ENCODE measurements at regions not wholly inside any gene's neighbourhood (a gene's known extent, or its start where the extent isn't known, plus 50 kb on each side); places are given as distances from the start of the nearest gene placed in this dataset.

DNA sequence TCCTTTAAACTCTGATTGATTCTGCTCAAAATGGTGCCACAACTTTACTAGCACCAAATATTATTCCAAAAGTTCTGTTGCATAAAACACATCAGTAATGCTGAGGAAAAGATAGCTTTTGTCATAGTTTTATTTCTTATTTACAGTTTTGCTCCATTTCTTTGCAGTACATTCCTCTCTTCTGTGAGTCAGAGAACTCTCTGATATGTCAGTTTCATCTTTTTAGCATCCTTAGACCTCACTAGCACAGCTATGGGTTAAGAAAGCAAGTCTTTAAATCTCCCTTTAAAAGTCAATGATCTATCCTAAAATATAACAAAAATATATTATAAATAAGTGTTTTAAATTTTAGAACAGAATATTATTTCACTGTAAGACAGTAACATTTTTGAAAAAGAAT lies 356.6 kb upstream of the SNX7 start:
- ATAC-seq: no peak
- Mint-ChIP-seq H3K36me3 (ENCODE audit: low read depth) (no peaks in the 10 kb centered on the region), H3K4me1 (ENCODE audit: low read depth) (no peaks in the 10 kb centered on the region), H3K27me3 (no peaks in the 10 kb centered on the region), H3K27ac (no peak overlapping the region), H3K9me3 (no peaks in the 10 kb centered on the region), H3K4me3 (no peak overlapping the region)
- CTCF ChIA-PET: no interaction called here
- intact Hi-C loops (cut with micrococcal nuclease): no loop called here
- DNase-seq: no peak
- TF ChIP-seq, protein P1, sequence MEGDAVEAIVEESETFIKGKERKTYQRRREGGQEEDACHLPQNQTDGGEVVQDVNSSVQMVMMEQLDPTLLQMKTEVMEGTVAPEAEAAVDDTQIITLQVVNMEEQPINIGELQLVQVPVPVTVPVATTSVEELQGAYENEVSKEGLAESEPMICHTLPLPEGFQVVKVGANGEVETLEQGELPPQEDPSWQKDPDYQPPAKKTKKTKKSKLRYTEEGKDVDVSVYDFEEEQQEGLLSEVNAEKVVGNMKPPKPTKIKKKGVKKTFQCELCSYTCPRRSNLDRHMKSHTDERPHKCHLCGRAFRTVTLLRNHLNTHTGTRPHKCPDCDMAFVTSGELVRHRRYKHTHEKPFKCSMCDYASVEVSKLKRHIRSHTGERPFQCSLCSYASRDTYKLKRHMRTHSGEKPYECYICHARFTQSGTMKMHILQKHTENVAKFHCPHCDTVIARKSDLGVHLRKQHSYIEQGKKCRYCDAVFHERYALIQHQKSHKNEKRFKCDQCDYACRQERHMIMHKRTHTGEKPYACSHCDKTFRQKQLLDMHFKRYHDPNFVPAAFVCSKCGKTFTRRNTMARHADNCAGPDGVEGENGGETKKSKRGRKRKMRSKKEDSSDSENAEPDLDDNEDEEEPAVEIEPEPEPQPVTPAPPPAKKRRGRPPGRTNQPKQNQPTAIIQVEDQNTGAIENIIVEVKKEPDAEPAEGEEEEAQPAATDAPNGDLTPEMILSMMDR (IDR thresholded peaks at IDR 0.05): no peak
- POLR2A ChIA-PET: no interaction called here

DNA sequence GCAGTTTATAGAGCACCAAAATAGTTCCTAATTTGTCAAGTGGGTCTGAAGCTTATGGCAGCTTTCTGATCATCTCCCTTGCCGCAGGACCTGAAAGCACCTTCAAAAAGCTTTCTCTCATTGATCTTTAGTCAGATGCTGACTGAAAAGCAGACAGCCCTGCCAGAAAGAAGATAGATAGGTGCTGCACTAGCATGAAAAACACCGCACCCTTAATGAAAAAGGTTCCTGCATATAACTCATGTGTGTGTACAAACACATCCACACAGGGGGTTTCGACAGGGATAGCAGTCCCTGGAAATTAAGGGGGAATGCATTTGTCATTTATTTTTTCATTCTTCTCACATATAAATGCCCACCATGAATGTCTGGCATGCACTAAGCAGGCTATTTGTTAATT lies 361.7 kb upstream of the SNX7 start:
- CTCF ChIA-PET: no interaction called here
- Mint-ChIP-seq H3K36me3 (ENCODE audit: low read depth) (no peaks in the 10 kb centered on the region), H3K27ac (no peak overlapping the region), H3K4me3 (no peak overlapping the region), H3K27me3 (no peaks in the 10 kb centered on the region), H3K9me3 (no peaks in the 10 kb centered on the region), H3K4me1 (ENCODE audit: low read depth) (no peaks in the 10 kb centered on the region)
- intact Hi-C loops (cut with micrococcal nuclease): no loop called here
- no peak for DNase-seq
- ATAC-seq: no peak
- POLR2A ChIA-PET: no interaction called here
- TF ChIP-seq, protein P1 (IDR thresholded peaks at IDR 0.05): no peak

DNA sequence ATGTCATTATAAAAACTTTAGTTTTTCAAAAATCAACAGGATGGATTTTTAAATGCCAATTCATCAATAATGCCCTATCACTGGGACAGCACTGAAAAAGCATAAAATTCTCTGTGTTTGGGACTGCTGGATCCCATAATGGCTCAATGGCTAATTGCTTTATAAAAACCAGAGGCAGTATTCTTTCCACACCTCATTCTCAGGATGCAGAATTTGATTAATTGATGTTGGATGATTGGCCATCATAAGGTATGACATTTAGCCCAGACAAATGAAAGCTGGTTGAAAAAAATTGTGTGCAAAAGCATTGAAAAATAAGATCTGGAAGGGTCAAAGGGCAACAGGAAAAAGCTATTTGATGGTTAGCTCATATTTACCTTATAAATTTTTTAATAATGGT lies 362.2 kb upstream of the SNX7 start:
- TF ChIP-seq, protein P1 (IDR thresholded peaks at IDR 0.05): no peak
- Mint-ChIP-seq H3K4me1 (ENCODE audit: low read depth) (no peaks in the 10 kb centered on the region), H3K27me3 (no peaks in the 10 kb centered on the region), H3K36me3 (ENCODE audit: low read depth) (no peaks in the 10 kb centered on the region), H3K9me3 (no peaks in the 10 kb centered on the region), H3K4me3 (no peak overlapping the region), H3K27ac (no peak overlapping the region)
- CTCF ChIA-PET: no interaction called here
- intact Hi-C loops (cut with micrococcal nuclease): no loop called here
- POLR2A ChIA-PET: no interaction called here
- DNase-seq: no peak
- ATAC-seq: no peak

DNA sequence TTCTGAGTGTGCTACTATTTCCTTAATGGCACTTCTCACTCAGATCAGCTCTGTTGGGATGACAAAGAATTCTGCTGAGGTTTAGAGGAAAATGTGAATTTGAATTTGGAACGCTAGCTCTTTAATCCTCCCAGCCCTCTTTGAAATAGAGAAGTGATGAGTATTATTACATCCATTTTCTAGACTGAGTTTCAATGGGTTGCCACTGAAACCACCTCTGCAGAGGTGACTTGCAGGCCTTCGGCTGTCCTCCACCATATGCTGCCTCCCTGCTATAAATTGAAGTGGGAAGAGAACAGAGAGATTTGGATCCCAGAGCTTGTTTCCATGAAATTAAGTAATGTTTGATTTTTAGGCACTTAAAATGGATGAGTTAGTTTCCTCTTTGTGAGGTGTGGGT lies 363.2 kb upstream of the SNX7 start:
- Mint-ChIP-seq H3K4me1 (ENCODE audit: low read depth) (no peaks in the 10 kb centered on the region), H3K27me3 (no peaks in the 10 kb centered on the region), H3K36me3 (ENCODE audit: low read depth) (no peaks in the 10 kb centered on the region), H3K27ac (no peak overlapping the region), H3K4me3 (no peak overlapping the region), H3K9me3 (no peaks in the 10 kb centered on the region)
- intact Hi-C loops (cut with micrococcal nuclease): no loop called here
- ATAC-seq: no peak
- DNase-seq: no peak
- ChIA-PET POLR2A (no interaction called here), CTCF (no interaction called here)
- TF ChIP-seq, protein P1 (IDR thresholded peaks at IDR 0.05): no peak

DNA sequence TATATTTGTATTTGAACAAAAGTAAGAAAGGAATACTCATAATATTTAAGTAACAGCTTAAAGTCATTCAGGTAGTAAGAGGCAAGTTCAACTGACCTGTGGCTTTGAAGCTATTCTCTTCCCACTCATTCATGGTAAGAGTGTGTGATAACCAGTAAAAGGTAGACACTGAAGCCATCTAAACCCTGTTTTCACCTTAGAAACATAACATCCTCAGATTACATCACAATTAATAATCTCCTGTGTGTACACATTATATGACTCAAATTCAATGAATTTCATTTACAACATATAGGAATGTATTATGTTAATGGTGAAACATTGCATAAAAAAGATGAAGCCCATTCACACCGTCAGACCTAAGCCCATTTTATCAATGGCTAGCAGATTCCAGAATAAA lies 364.8 kb upstream of the SNX7 start:
- H3K4me1 Mint-ChIP-seq (ENCODE audit: low read depth): no peaks in the 10 kb centered on the region
- ATAC-seq: no peak
- H3K9me3 Mint-ChIP-seq: no peaks in the 10 kb centered on the region
- no peak overlapping the region for H3K27ac Mint-ChIP-seq
- ChIA-PET CTCF (no interaction called here), POLR2A (no interaction called here)
- no peak for DNase-seq
- H3K4me3 Mint-ChIP-seq: no peak overlapping the region
- no peaks in the 10 kb centered on the region for H3K36me3 Mint-ChIP-seq (ENCODE audit: low read depth)
- H3K27me3 Mint-ChIP-seq: no peaks in the 10 kb centered on the region
- TF ChIP-seq, protein P1 (IDR thresholded peaks at IDR 0.05): no peak
- intact Hi-C loops (cut with micrococcal nuclease): no loop called here

Data from activated CD8-positive, alpha-beta T cell treated with anti-CD3 and anti-CD28 coated beads for 36 hours (primary cell).